Loucy (cell line): ENCODE measurements at regions not wholly inside any gene's neighbourhood (a gene's known extent, or its start where the extent isn't known, plus 50 kb on each side); places are given as distances from the start of the nearest gene placed in this dataset.

Experiments
- H2AFZ ChIP-seq: fragments of 200-600 bp; sonication (generic); 2 replicates; pipeline ENCODE4 v1.6.0; 2016; ENCODE audit warnings: antibody characterized with exemption, mild to moderate bottlenecking, low read length, moderate library complexity
- H3F3A ChIP-seq: fragments of 200-600 bp; 2 replicates; pipeline ENCODE4 v1.6.0; 2016; ENCODE audit warnings: antibody characterized with exemption, low read depth, mild to moderate bottlenecking
- H3K27me3 ChIP-seq: fragments of 200-600 bp; sonication (generic); 2 replicates; pipeline ENCODE4 v1.6.1; 2014; ENCODE audit warnings: low read length, mild to moderate bottlenecking; ENCODE audit not compliant: insufficient read depth, poor library complexity, severe bottlenecking
- H3K36me3 ChIP-seq: fragments of 200-600 bp; sonication (generic); 2 replicates; pipeline ENCODE4 v1.6.1; 2016; ENCODE audit warnings: low read length; ENCODE audit not compliant: insufficient read depth
- H3K4me1 ChIP-seq: fragments of 200-600 bp; sonication (generic); 2 replicates; pipeline ENCODE4 v1.5.1; 2014; ENCODE audit warnings: low read length, mild to moderate bottlenecking; ENCODE audit not compliant: insufficient read depth, poor library complexity, severe bottlenecking
- H3K4me2 ChIP-seq: fragments of 200-600 bp; sonication (generic); 2 replicates; pipeline ENCODE4 v1.6.0; 2014; ENCODE audit warnings: antibody characterized with exemption, low read length, low read depth, mild to moderate bottlenecking; ENCODE audit not compliant: poor library complexity, severe bottlenecking
- H3K4me3 ChIP-seq: fragments of 200-600 bp; sonication (generic); 2 replicates; pipeline ENCODE4 v1.5.1; 2014; ENCODE audit warnings: low read length, mild to moderate bottlenecking, mixed read lengths; ENCODE audit not compliant: poor library complexity, severe bottlenecking
- H3K79me2 ChIP-seq: fragments of 200-600 bp; sonication (generic); 2 replicates; pipeline ENCODE4 v1.6.1; 2014; ENCODE audit warnings: low read length; ENCODE audit not compliant: insufficient read depth
- H3K9ac ChIP-seq: fragments of 200-600 bp; sonication (generic); 2 replicates; pipeline ENCODE4 v1.6.0; 2014; ENCODE audit warnings: mild to moderate bottlenecking, low read depth, low read length, moderate library complexity; ENCODE audit not compliant: poor library complexity, severe bottlenecking
- H3K9me2 ChIP-seq: fragments of 200-600 bp; sonication (generic); replicated peaks from 2 replicates; pipeline ENCODE4 v1.6.1; 2016; ENCODE audit warnings: low read depth, low read length, mixed read lengths
- H3K9me3 ChIP-seq: fragments of 200-600 bp; sonication (generic); 2 replicates; pipeline ENCODE4 v1.6.1; 2014; ENCODE audit warnings: mild to moderate bottlenecking, antibody characterized with exemption, low read length, low read depth; ENCODE audit not compliant: insufficient read depth
- H4K20me1 ChIP-seq: fragments of 200-600 bp; sonication (generic); 2 replicates; pipeline ENCODE4 v1.6.0; 2014; ENCODE audit warnings: antibody characterized with exemption, low read length, mild to moderate bottlenecking; ENCODE audit not compliant: insufficient read depth, poor library complexity, severe bottlenecking
- EZH2phosphoT487 ChIP-seq: fragments of 200-600 bp; IDR thresholded peaks from 2 replicates; pipeline ENCODE4 v1.6.1; 2018; ENCODE audit warnings: antibody characterized with exemption, mild to moderate bottlenecking, moderate library complexity, borderline replicate concordance
- TF ChIP-seq, protein P1 (sequence below): fragments of 200-600 bp; sonication (generic); conservative IDR thresholded peaks from 2 replicates; pipeline ENCODE4 v1.5.1; 2014; ENCODE audit warnings: mild to moderate bottlenecking, antibody characterized with exemption, low read length

DNA sequence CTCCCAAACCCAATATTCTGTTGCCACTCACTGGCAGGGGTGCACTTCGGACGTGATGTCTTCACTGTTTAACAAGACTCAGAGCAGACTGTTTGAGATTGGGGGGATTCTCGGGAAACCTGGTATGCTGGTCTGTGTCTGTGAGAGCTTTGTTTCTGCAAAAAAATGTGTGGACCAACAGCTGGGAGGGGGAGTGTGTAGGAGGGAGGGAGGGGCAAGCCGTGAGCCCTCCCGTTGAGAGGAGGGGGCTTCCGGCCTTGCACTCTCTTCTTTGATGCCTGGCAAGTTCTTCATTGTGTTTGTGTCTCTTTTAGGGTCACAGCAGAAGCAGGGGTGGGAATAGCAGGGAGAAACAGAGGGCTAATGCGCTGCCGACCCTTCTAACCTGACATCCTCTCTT is 74.9 kb upstream of the NDN start:
- H3K9me3 ChIP-seq, result no peaks in the 10 kb centered on the region
- no peak overlapping the region for H3K9ac ChIP-seq
- H2AFZ ChIP-seq, result no peak overlapping the region
- H4K20me1 ChIP-seq, result no peaks in the 10 kb centered on the region
- H3K4me2 ChIP-seq, result no peak overlapping the region
- no peak for TF ChIP-seq EZH2phosphoT487
- TF ChIP-seq, protein P1, sequence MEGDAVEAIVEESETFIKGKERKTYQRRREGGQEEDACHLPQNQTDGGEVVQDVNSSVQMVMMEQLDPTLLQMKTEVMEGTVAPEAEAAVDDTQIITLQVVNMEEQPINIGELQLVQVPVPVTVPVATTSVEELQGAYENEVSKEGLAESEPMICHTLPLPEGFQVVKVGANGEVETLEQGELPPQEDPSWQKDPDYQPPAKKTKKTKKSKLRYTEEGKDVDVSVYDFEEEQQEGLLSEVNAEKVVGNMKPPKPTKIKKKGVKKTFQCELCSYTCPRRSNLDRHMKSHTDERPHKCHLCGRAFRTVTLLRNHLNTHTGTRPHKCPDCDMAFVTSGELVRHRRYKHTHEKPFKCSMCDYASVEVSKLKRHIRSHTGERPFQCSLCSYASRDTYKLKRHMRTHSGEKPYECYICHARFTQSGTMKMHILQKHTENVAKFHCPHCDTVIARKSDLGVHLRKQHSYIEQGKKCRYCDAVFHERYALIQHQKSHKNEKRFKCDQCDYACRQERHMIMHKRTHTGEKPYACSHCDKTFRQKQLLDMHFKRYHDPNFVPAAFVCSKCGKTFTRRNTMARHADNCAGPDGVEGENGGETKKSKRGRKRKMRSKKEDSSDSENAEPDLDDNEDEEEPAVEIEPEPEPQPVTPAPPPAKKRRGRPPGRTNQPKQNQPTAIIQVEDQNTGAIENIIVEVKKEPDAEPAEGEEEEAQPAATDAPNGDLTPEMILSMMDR, result no peak
- no peaks in the 10 kb centered on the region for H3K27me3 ChIP-seq
- H3K9me2 ChIP-seq, result no peaks in the 10 kb centered on the region
- no peaks in the 10 kb centered on the region for H3F3A ChIP-seq
- H3K36me3 ChIP-seq, result no peaks in the 10 kb centered on the region
- H3K4me1 ChIP-seq, result no peaks in the 10 kb centered on the region
- H3K4me3 ChIP-seq, result no peak overlapping the region
- H3K79me2 ChIP-seq, result no peaks in the 10 kb centered on the region

DNA sequence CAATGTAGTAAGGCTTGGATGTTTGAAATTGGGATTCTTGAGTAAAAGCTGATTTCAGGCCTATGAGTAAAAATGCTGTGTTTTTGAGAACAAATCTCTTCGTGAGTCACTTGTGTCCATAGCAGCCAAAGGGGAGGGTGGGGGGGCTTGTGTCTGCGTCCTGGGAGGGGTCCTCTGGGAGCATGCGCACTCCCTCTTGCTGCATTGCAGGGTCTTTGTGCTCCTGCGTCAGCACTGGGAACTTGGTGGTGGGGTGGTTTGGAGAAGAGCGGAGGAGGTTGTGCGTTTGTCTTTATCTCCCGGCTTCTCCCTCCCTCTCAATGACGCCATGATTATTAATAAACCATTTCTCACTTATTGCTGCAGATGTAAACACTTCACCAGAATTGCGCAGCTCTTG is 75.9 kb upstream of the NDN start:
- H3K27me3 ChIP-seq, result no peaks in the 10 kb centered on the region
- H3K9me2 ChIP-seq, result no peaks in the 10 kb centered on the region
- no peaks in the 10 kb centered on the region for H4K20me1 ChIP-seq
- no peak overlapping the region for H3K9ac ChIP-seq
- H3K4me2 ChIP-seq, result no peak overlapping the region
- no peak for TF ChIP-seq EZH2phosphoT487
- TF ChIP-seq, protein P1, result no peak
- H2AFZ ChIP-seq, result no peak overlapping the region
- no peaks in the 10 kb centered on the region for H3K36me3 ChIP-seq
- H3F3A ChIP-seq, result no peaks in the 10 kb centered on the region
- H3K9me3 ChIP-seq, result no peaks in the 10 kb centered on the region
- no peaks in the 10 kb centered on the region for H3K4me1 ChIP-seq
- no peak overlapping the region for H3K4me3 ChIP-seq
- no peaks in the 10 kb centered on the region for H3K79me2 ChIP-seq

GRCh38 chr15:23764306-23764705 is 77.2 kb upstream of the NDN start:
- Histone ChIP-seq H3K4me3 (no peak overlapping the region), H3K4me2 (no peak overlapping the region), H2AFZ (no peak overlapping the region), H3K4me1 (no peaks in the 10 kb centered on the region), H3K9ac (no peak overlapping the region), H3K79me2 (no peaks in the 10 kb centered on the region), H3K9me2 (no peaks in the 10 kb centered on the region), H3K9me3 (no peaks in the 10 kb centered on the region), H3K36me3 (no peaks in the 10 kb centered on the region), H3F3A (no peaks in the 10 kb centered on the region), H4K20me1 (no peaks in the 10 kb centered on the region), H3K27me3 (no peaks in the 10 kb centered on the region)
- TF ChIP-seq, protein P1, result no peak
- no peak for TF ChIP-seq EZH2phosphoT487
